H9 (cell line): ENCODE measurements at regions not wholly inside any gene's neighbourhood (a gene's known extent, or its start where the extent isn't known, plus 50 kb on each side); places are given as distances from the start of the nearest gene placed in this dataset.

ENCODE experiments used
- DNase-seq: peaks from one replicate; pipeline ENCODE4 v3.0.0-alpha.2; 2017
- H2AFZ ChIP-seq: one replicate; pipeline ENCODE4 v1.6.1; 2013; ENCODE audit warnings: mild to moderate bottlenecking, low read length, control low read depth, moderate library complexity
- H2AK5ac ChIP-seq: 2 replicates; pipeline ENCODE4 v1.6.1; 2013; ENCODE audit warnings: low read length, control low read depth, mixed read lengths; ENCODE audit not compliant: insufficient read length
- H2BK120ac ChIP-seq: one replicate; pipeline ENCODE4 v1.6.1; 2013; ENCODE audit warnings: low read depth, mild to moderate bottlenecking, low read length, control low read depth, inconsistent platforms; ENCODE audit not compliant: poor library complexity, severe bottlenecking
- H2BK12ac ChIP-seq: 2 replicates; pipeline ENCODE4 v1.6.1; 2013; ENCODE audit warnings: low read length, control low read depth, mixed read lengths, low read depth; ENCODE audit not compliant: insufficient read length
- H2BK15ac ChIP-seq: 2 replicates; pipeline ENCODE4 v1.6.1; 2013; ENCODE audit warnings: low read depth, low read length, control low read depth
- H2BK20ac ChIP-seq: one replicate; pipeline ENCODE4 v1.6.1; 2013; ENCODE audit warnings: low read depth, mild to moderate bottlenecking, low read length, control low read depth, inconsistent platforms; ENCODE audit not compliant: poor library complexity, severe bottlenecking
- H2BK5ac ChIP-seq: 2 replicates; pipeline ENCODE4 v1.6.1; 2013; ENCODE audit warnings: low read length, control low read depth, mixed read lengths; ENCODE audit not compliant: insufficient read length
- H3K14ac ChIP-seq: 2 replicates; pipeline ENCODE4 v1.6.1; 2013; ENCODE audit warnings: low read length, control low read depth; ENCODE audit not compliant: insufficient read depth
- H3K18ac ChIP-seq: 2 replicates; pipeline ENCODE4 v1.6.1; 2013; ENCODE audit warnings: low read depth, mild to moderate bottlenecking, mixed read lengths, low read length, control low read depth; ENCODE audit not compliant: insufficient read length
- H3K23ac ChIP-seq: 2 replicates; pipeline ENCODE4 v1.6.1; 2013; ENCODE audit warnings: low read length, control low read depth, mixed read lengths, low read depth; ENCODE audit not compliant: insufficient read length
- H3K23me2 ChIP-seq: 2 replicates; pipeline ENCODE4 v1.6.1; 2013; ENCODE audit warnings: low read depth, mild to moderate bottlenecking, mixed read lengths, low read length, control low read depth; ENCODE audit not compliant: insufficient read length, poor library complexity, severe bottlenecking
- H3K27ac ChIP-seq: 2 replicates; pipeline ENCODE4 v1.5.1; 2013; ENCODE audit warnings: low read length, control low read depth, mixed read lengths, low read depth; ENCODE audit not compliant: insufficient read length
- H3K27me3 ChIP-seq: 2 replicates; pipeline ENCODE4 v1.6.1; 2013; ENCODE audit warnings: low read length, control low read depth, inconsistent platforms; ENCODE audit not compliant: insufficient read depth
- H3K4ac ChIP-seq: 2 replicates; pipeline ENCODE4 v1.6.1; 2013; ENCODE audit warnings: low read depth, mild to moderate bottlenecking, control low read depth, inconsistent platforms, low read length, moderate library complexity
- H3K4me1 ChIP-seq: 2 replicates; pipeline ENCODE4 v1.6.1; 2013; ENCODE audit warnings: low read length, control low read depth, inconsistent platforms; ENCODE audit not compliant: insufficient read depth
- H3K4me2 ChIP-seq: 2 replicates; pipeline ENCODE4 v1.6.1; 2013; ENCODE audit warnings: low read length, control low read depth, mixed read lengths; ENCODE audit not compliant: insufficient read length, insufficient read depth
- H3K56ac ChIP-seq: 2 replicates; pipeline ENCODE4 v1.6.1; 2013; ENCODE audit warnings: low read depth, mild to moderate bottlenecking, mixed read lengths, low read length, control low read depth; ENCODE audit not compliant: insufficient read length
- H3K79me1 ChIP-seq: 2 replicates; pipeline ENCODE4 v1.6.1; 2013; ENCODE audit warnings: low read depth, mild to moderate bottlenecking, moderate library complexity, low read length, control low read depth, inconsistent platforms; ENCODE audit not compliant: insufficient read depth, poor library complexity, severe bottlenecking
- H3K79me2 ChIP-seq: 2 replicates; pipeline ENCODE4 v1.6.1; 2013; ENCODE audit warnings: low read length, control low read depth, inconsistent platforms; ENCODE audit not compliant: insufficient read depth
- H3K9ac ChIP-seq: 2 replicates; pipeline ENCODE4 v1.6.1; 2013; ENCODE audit warnings: low read length, control low read depth, mixed read lengths; ENCODE audit not compliant: insufficient read length; ENCODE audit errors: extremely low read depth
- H3K9me3 ChIP-seq: one replicate; pipeline ENCODE4 v1.6.1; 2013; ENCODE audit warnings: low read depth, low read length, inconsistent platforms; ENCODE audit not compliant: control insufficient read depth
- H3T11ph ChIP-seq: one replicate; pipeline ENCODE4 v1.6.1; 2013; ENCODE audit warnings: mild to moderate bottlenecking, low read length, control low read depth, inconsistent platforms
- H4K20me1 ChIP-seq: one replicate; pipeline ENCODE4 v1.6.1; 2013; ENCODE audit not compliant: control insufficient read depth, insufficient read length, insufficient read depth
- H4K5ac ChIP-seq: 2 replicates; pipeline ENCODE4 v1.6.1; 2013; ENCODE audit warnings: low read depth, mild to moderate bottlenecking, mixed read lengths, low read length, control low read depth; ENCODE audit not compliant: insufficient read length
- H4K8ac ChIP-seq: replicated peaks from 2 replicates; pipeline ENCODE4 v1.6.1; 2013; ENCODE audit warnings: low read length, control low read depth, mixed read lengths, low read depth; ENCODE audit not compliant: insufficient read length
- H4K91ac ChIP-seq: 2 replicates; pipeline ENCODE4 v1.6.1; 2013; ENCODE audit warnings: low read depth, mild to moderate bottlenecking, moderate library complexity, mixed read lengths, low read length, control low read depth; ENCODE audit not compliant: insufficient read length
- H3K27ac Mint-ChIP-seq, 3 experiments: 2 replicates in 2 of 3; 3 replicates in 1 of 3; pipeline ENCODE4 v1.8.0; 2020 to 2021; ENCODE audit warnings: mixed read lengths in 3 of 3, mild to moderate bottlenecking in 1 of 3, moderate library complexity in 1 of 3
- H3K27me3 Mint-ChIP-seq: 2 replicates; pipeline ENCODE4 v1.8.0; 2021; ENCODE audit warnings: low read depth, mild to moderate bottlenecking, moderate library complexity, mixed read lengths
- H3K36me3 Mint-ChIP-seq, 3 experiments: 2 replicates in 2 of 3; 3 replicates in 1 of 3; pipeline ENCODE4 v1.8.0; 2020 to 2021; ENCODE audit warnings: low read depth in 3 of 3, mixed read lengths in 3 of 3; ENCODE audit not compliant: insufficient read depth in 1 of 3
- H3K4me1 Mint-ChIP-seq, 2 experiments: 2 replicates each; pipeline ENCODE4 v1.8.0; 2020; ENCODE audit warnings: mixed read lengths in 2 of 2
- H3K4me3 Mint-ChIP-seq, 2 experiments: 2 replicates in 1 of 2; 3 replicates in 1 of 2; pipeline ENCODE4 v1.8.0; 2020 to 2021; ENCODE audit warnings: mild to moderate bottlenecking in 2 of 2, mixed read lengths in 2 of 2, moderate library complexity in 1 of 2
- H3K9me3 Mint-ChIP-seq, 2 experiments: 2 replicates in 1 of 2; 3 replicates in 1 of 2; pipeline ENCODE4 v1.8.0; 2020; ENCODE audit warnings: mild to moderate bottlenecking in 2 of 2, mixed read lengths in 2 of 2, moderate library complexity in 1 of 2
- CTCF ChIP-seq: fragments of 200-600 bp; sonication (generic); conservative IDR thresholded peaks from 3 replicates; pipeline ENCODE4 v1.8.0; 2021; ENCODE audit warnings: antibody characterized with exemption, mild to moderate bottlenecking
- WGBS: extraction: QIAGEN DNeasy Blood & Tissue Kit; methylation state at CpG from one replicate; pipeline ENCODE4 v1.1.7; 2013; ENCODE audit warnings: missing lambda C conversion rate, low lambda C conversion rate, mixed read lengths; ENCODE audit not compliant: insufficient read length; ENCODE audit errors: extremely low coverage; 5-methylcytosine and 5-hydroxymethylcytosine counted together

- no peaks in the 10 kb centered on the region for H3K36me3 Mint-ChIP-seq
- Histone ChIP-seq H2AFZ (no peak overlapping the region), H3T11ph (no peak overlapping the region), H3K23me2 (no peaks in the 10 kb centered on the region), H3K27me3 (no peaks in the 10 kb centered on the region), H3K56ac (no peak overlapping the region), H3K27ac (no peak overlapping the region), H2BK20ac (no peak overlapping the region), H2BK15ac (no peak overlapping the region), H3K4me2 (no peak overlapping the region), H2BK120ac (no peak overlapping the region), H4K5ac (no peak overlapping the region), H3K79me1 (no peaks in the 10 kb centered on the region), H3K18ac (no peak overlapping the region), H2BK12ac (no peak overlapping the region), H3K23ac (no peak overlapping the region), H2BK5ac (no peak overlapping the region), H3K4ac (no peak overlapping the region), H3K9ac (no peak overlapping the region), H4K8ac (no peak overlapping the region), H3K14ac (no peak overlapping the region), H3K9me3 (no peaks in the 10 kb centered on the region), H4K20me1 (no peaks in the 10 kb centered on the region), H4K91ac (no peak overlapping the region), H3K79me2 (no peaks in the 10 kb centered on the region), H3K4me1 (no peaks in the 10 kb centered on the region), H2AK5ac (no peak overlapping the region)
- H3K27ac Mint-ChIP-seq, result no peak overlapping the region
- H3K9me3 Mint-ChIP-seq, result no peaks in the 10 kb centered on the region
- TF ChIP-seq CTCF, result no peak
- DNase-seq, result no peak
- no peaks in the 10 kb centered on the region for H3K4me1 Mint-ChIP-seq
- no CpG with 5 or more reads among the region's 7 CpGs for WGBS
- no peak overlapping the region for H3K4me3 Mint-ChIP-seq
- peaks cover 8% of the 10 kb centered on the region for H3K27me3 Mint-ChIP-seq
Observed at GRCh38 chr7:47083476-47084250, 498.2 kb downstream of the TNS3 start.
